ENCODE measurements at regions not wholly inside any gene's neighbourhood (a gene's known extent, or its start where the extent isn't known, plus 50 kb on each side); places are given as distances from the start of the nearest gene placed in this dataset.

DNA sequence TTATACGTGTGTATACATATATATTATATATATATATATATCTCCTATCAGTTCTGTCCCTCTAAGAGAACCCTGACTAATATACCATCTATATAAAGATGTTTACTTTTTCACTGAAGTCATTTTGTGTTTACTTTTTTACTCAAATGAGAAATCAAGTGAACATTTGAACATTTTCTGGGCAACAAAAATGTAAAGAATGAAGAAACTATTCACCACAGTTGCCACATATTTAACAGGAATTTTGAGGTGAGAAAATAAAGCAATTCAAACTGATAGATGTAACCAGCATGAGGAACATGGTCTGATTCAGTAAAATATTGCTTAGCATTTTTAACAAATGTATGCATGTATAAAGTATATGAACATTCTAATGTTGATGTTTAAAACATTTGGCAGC lies 299.2 kb upstream of the KLHL1 start:
- Mint-ChIP-seq H3K4me3 (no peak overlapping the region), H3K27me3 (no peaks in the 10 kb centered on the region), H3K27ac (no peak overlapping the region), H3K36me3 (no peaks in the 10 kb centered on the region), H3K4me1 (no peaks in the 10 kb centered on the region), H3K9me3 (peaks cover 0 to 11% (median 0%) of the 10 kb centered on the region in 11 donors)
- ChIA-PET CTCF (no interaction called here), POLR2A (no interaction called here)
- H3K27ac ChIP-seq (ENCODE audit: low read depth, low read length): no peak overlapping the region
- no peak overlapping the region for H3K4me3 ChIP-seq (ENCODE audit: low read length)
- intact Hi-C loops (cut with micrococcal nuclease): no loop called here
- DNase-seq: no peak
- no peaks in the 10 kb centered on the region for H3K36me3 ChIP-seq (ENCODE audit: control insufficient read depth in 2 of 3, insufficient read depth in 3 of 3, low read length in 3 of 3)
- no peaks in the 10 kb centered on the region for H3K27me3 ChIP-seq (ENCODE audit: control insufficient read depth in 2 of 2, insufficient read depth in 2 of 2, low read length in 2 of 2)
- ATAC-seq: no peak
- H3K4me1 ChIP-seq (ENCODE audit: control insufficient read depth in 2 of 2, insufficient read depth in 2 of 2, low read length in 2 of 2): no peaks in the 10 kb centered on the region
- H3K9me3 ChIP-seq (ENCODE audit: control insufficient read depth in 2 of 3, low read length in 3 of 3): no peaks in the 10 kb centered on the region

GRCh38 chr13:70405266-70405665 lies 297.0 kb upstream of the KLHL1 start:
- Histone ChIP-seq H3K4me3 (ENCODE audit: low read length) (no peak overlapping the region), H3K27ac (ENCODE audit: low read depth, low read length) (no peak overlapping the region), H3K36me3 (ENCODE audit: control insufficient read depth in 2 of 3, insufficient read depth in 3 of 3, low read length in 3 of 3) (no peaks in the 10 kb centered on the region), H3K4me1 (ENCODE audit: control insufficient read depth in 2 of 2, insufficient read depth in 2 of 2, low read length in 2 of 2) (no peaks in the 10 kb centered on the region), H3K9me3 (ENCODE audit: control insufficient read depth in 2 of 3, low read length in 3 of 3) (no peaks in the 10 kb centered on the region), H3K27me3 (ENCODE audit: control insufficient read depth in 2 of 2, insufficient read depth in 2 of 2, low read length in 2 of 2) (no peaks in the 10 kb centered on the region)
- Mint-ChIP-seq H3K27me3 (no peaks in the 10 kb centered on the region), H3K27ac (no peak overlapping the region), H3K4me1 (no peaks in the 10 kb centered on the region), H3K36me3 (no peaks in the 10 kb centered on the region), H3K9me3 (peaks cover 0 to 8% (median 0%) of the 10 kb centered on the region in 11 donors), H3K4me3 (no peak overlapping the region)
- intact Hi-C loops (cut with micrococcal nuclease): no loop called here
- ChIA-PET CTCF (no interaction called here), POLR2A (no interaction called here)
- DNase-seq (no peak), ATAC-seq (no peak)

DNA sequence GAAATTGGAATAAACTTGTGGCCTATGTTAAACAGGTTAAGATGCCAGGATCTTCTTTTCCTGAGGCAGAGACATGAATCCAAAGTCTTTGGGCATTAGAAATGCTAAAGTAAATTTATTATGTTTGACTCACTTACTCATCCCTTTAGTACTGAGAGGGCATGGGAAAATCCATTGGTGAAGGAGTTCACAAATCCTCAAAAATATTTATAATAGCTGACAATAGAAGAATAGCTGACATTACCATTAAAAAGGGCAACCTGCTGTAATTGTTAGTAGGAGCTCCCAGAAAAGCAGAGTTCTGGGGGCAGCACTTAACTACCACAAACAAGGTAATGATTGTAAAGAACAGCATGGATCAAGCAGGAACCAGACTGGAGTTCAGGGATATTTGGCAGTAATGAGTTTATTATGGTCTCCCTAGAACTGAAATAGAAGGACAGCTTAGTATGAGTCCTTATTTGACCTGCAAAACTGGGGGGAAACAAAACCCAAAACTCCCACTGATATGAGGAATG lies 285.8 kb upstream of the KLHL1 start:
- Mint-ChIP-seq H3K4me1 (no peaks in the 10 kb centered on the region), H3K36me3 (no peaks in the 10 kb centered on the region), H3K9me3 (peaks cover 0 to 30% (median 2%) of the 10 kb centered on the region in 11 donors), H3K27me3 (no peaks in the 10 kb centered on the region), H3K27ac (no peak overlapping the region), H3K4me3 (no peak overlapping the region)
- no peak overlapping the region for H3K27ac ChIP-seq (ENCODE audit: low read depth, low read length)
- H3K4me3 ChIP-seq (ENCODE audit: low read length): no peak overlapping the region
- no peaks in the 10 kb centered on the region for H3K9me3 ChIP-seq (ENCODE audit: control insufficient read depth in 2 of 3, low read length in 3 of 3)
- DNase-seq: no peak
- no peak for ATAC-seq
- intact Hi-C loops (cut with micrococcal nuclease): no loop called here
- ChIA-PET CTCF (no interaction called here), POLR2A (no interaction called here)
- no peaks in the 10 kb centered on the region for H3K4me1 ChIP-seq (ENCODE audit: control insufficient read depth in 2 of 2, insufficient read depth in 2 of 2, low read length in 2 of 2)
- no peaks in the 10 kb centered on the region for H3K36me3 ChIP-seq (ENCODE audit: control insufficient read depth in 2 of 3, insufficient read depth in 3 of 3, low read length in 3 of 3)
- H3K27me3 ChIP-seq (ENCODE audit: control insufficient read depth in 2 of 2, insufficient read depth in 2 of 2, low read length in 2 of 2): no peaks in the 10 kb centered on the region

GRCh38 chr13:70391678-70392077 lies 283.4 kb upstream of the KLHL1 start:
- no peak overlapping the region for H3K27ac Mint-ChIP-seq
- no peaks in the 10 kb centered on the region for H3K4me1 Mint-ChIP-seq
- ATAC-seq (no peak), DNase-seq (no peak)
- Histone ChIP-seq H3K4me1 (ENCODE audit: control insufficient read depth in 2 of 2, insufficient read depth in 2 of 2, low read length in 2 of 2) (no peaks in the 10 kb centered on the region), H3K27me3 (ENCODE audit: control insufficient read depth in 2 of 2, insufficient read depth in 2 of 2, low read length in 2 of 2) (no peaks in the 10 kb centered on the region), H3K4me3 (ENCODE audit: low read length) (no peak overlapping the region), H3K36me3 (ENCODE audit: control insufficient read depth in 2 of 3, insufficient read depth in 3 of 3, low read length in 3 of 3) (no peaks in the 10 kb centered on the region), H3K27ac (ENCODE audit: low read depth, low read length) (no peak overlapping the region), H3K9me3 (ENCODE audit: control insufficient read depth in 2 of 3, low read length in 3 of 3) (no peaks in the 10 kb centered on the region)
- intact Hi-C loops (cut with micrococcal nuclease): no loop called here
- no peak overlapping the region for H3K4me3 Mint-ChIP-seq
- H3K36me3 Mint-ChIP-seq: no peaks in the 10 kb centered on the region
- ChIA-PET CTCF (no interaction called here), POLR2A (no interaction called here)
- no peaks in the 10 kb centered on the region for H3K27me3 Mint-ChIP-seq
- H3K9me3 Mint-ChIP-seq: peaks cover 0 to 22% (median 0%) of the 10 kb centered on the region in 11 donors

- Mint-ChIP-seq H3K4me3 (no peak overlapping the region), H3K27me3 (no peaks in the 10 kb centered on the region), H3K27ac (no peak overlapping the region), H3K9me3 (peaks cover 0 to 22% (median 0%) of the 10 kb centered on the region in 11 donors), H3K4me1 (no peaks in the 10 kb centered on the region), H3K36me3 (no peaks in the 10 kb centered on the region)
- DNase-seq: no peak
- Histone ChIP-seq H3K27me3 (ENCODE audit: control insufficient read depth in 2 of 2, insufficient read depth in 2 of 2, low read length in 2 of 2) (no peaks in the 10 kb centered on the region), H3K4me3 (ENCODE audit: low read length) (no peak overlapping the region), H3K36me3 (ENCODE audit: control insufficient read depth in 2 of 3, insufficient read depth in 3 of 3, low read length in 3 of 3) (no peaks in the 10 kb centered on the region), H3K27ac (ENCODE audit: low read depth, low read length) (no peak overlapping the region), H3K4me1 (ENCODE audit: control insufficient read depth in 2 of 2, insufficient read depth in 2 of 2, low read length in 2 of 2) (no peaks in the 10 kb centered on the region), H3K9me3 (ENCODE audit: control insufficient read depth in 2 of 3, low read length in 3 of 3) (no peaks in the 10 kb centered on the region)
- CTCF ChIA-PET: no interaction called here
- POLR2A ChIA-PET: no interaction called here
- intact Hi-C loops (cut with micrococcal nuclease): no loop called here
- no peak for ATAC-seq
Measured at GRCh38 chr13:70390968-70391367, 282.7 kb upstream of the KLHL1 start.

DNA sequence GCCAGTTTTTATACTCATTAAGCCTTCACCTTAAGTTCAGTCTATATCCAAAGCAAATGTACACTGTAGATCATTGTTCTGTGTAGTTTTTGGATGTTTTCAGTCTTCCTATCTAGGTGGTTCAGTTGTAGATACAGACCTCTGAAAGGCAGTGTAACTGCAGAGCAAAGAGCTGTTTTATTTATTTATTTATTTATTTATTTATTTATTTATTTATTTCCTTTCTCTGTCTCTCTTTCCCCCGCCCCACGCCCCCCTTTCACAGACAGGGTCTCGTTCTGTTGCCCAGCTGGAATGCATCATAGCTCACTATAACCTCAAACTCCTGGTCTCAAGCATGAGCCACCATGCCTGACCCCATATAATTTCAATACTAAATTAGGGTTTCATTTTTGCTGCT lies 281.8 kb upstream of the KLHL1 start:
- no peak for DNase-seq
- ChIA-PET CTCF (no interaction called here), POLR2A (no interaction called here)
- no peaks in the 10 kb centered on the region for H3K4me1 Mint-ChIP-seq
- no peak for ATAC-seq
- H3K9me3 ChIP-seq (ENCODE audit: control insufficient read depth in 2 of 3, low read length in 3 of 3): no peaks in the 10 kb centered on the region
- no peaks in the 10 kb centered on the region for H3K36me3 ChIP-seq (ENCODE audit: control insufficient read depth in 2 of 3, insufficient read depth in 3 of 3, low read length in 3 of 3)
- no peak overlapping the region for H3K4me3 ChIP-seq (ENCODE audit: low read length)
- no peaks in the 10 kb centered on the region for H3K27me3 Mint-ChIP-seq
- intact Hi-C loops (cut with micrococcal nuclease): no loop called here
- H3K27me3 ChIP-seq (ENCODE audit: control insufficient read depth in 2 of 2, insufficient read depth in 2 of 2, low read length in 2 of 2): no peaks in the 10 kb centered on the region
- H3K9me3 Mint-ChIP-seq: peaks cover 0 to 22% (median 0%) of the 10 kb centered on the region in 11 donors
- H3K27ac ChIP-seq (ENCODE audit: low read depth, low read length): no peak overlapping the region
- no peak overlapping the region for H3K4me3 Mint-ChIP-seq
- no peaks in the 10 kb centered on the region for H3K36me3 Mint-ChIP-seq
- H3K27ac Mint-ChIP-seq: no peak overlapping the region
- H3K4me1 ChIP-seq (ENCODE audit: control insufficient read depth in 2 of 2, insufficient read depth in 2 of 2, low read length in 2 of 2): no peaks in the 10 kb centered on the region

- H3K4me3 ChIP-seq (ENCODE audit: low read length): no peak overlapping the region
- H3K36me3 Mint-ChIP-seq: no peaks in the 10 kb centered on the region
- ChIA-PET POLR2A (no interaction called here), CTCF (no interaction called here)
- no peaks in the 10 kb centered on the region for H3K9me3 ChIP-seq (ENCODE audit: control insufficient read depth in 2 of 3, low read length in 3 of 3)
- ATAC-seq: no peak
- H3K36me3 ChIP-seq (ENCODE audit: control insufficient read depth in 2 of 3, insufficient read depth in 3 of 3, low read length in 3 of 3): no peaks in the 10 kb centered on the region
- DNase-seq: no peak
- no peak overlapping the region for H3K27ac Mint-ChIP-seq
- intact Hi-C loops (cut with micrococcal nuclease): no loop called here
- H3K9me3 Mint-ChIP-seq: peaks cover 0 to 31% (median 0%) of the 10 kb centered on the region in 11 donors
- H3K27me3 Mint-ChIP-seq: no peaks in the 10 kb centered on the region
- H3K27me3 ChIP-seq (ENCODE audit: control insufficient read depth in 2 of 2, insufficient read depth in 2 of 2, low read length in 2 of 2): no peaks in the 10 kb centered on the region
- no peaks in the 10 kb centered on the region for H3K4me1 ChIP-seq (ENCODE audit: control insufficient read depth in 2 of 2, insufficient read depth in 2 of 2, low read length in 2 of 2)
- no peaks in the 10 kb centered on the region for H3K4me1 Mint-ChIP-seq
- H3K4me3 Mint-ChIP-seq: no peak overlapping the region
- no peak overlapping the region for H3K27ac ChIP-seq (ENCODE audit: low read depth, low read length)
Measured at GRCh38 chr13:70388935-70389334, 280.7 kb upstream of the KLHL1 start.

All from naive thymus-derived CD4-positive, alpha-beta T cell (primary cell).